ENCODE measurements at regions not wholly inside any gene's neighbourhood (a gene's known extent, or its start where the extent isn't known, plus 50 kb on each side); places are given as distances from the start of the nearest gene placed in this dataset.

DNA sequence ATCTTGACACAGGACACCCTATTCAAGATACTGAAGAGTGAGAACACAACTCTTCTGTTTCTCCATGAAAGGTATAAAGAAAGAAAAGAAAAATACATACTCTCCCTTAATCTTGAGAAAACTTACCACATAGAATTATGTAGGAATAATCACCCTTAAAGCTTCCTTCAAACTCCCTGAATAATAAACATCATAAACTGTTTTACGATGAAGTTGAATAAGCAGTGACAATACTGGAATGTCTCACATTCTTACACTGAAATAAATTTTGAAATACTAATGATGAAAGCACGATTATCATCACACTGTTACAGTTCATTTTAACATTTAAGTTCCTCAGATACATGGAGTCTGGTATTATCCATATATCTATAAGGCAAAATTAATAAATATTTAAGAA, 306.2 kb downstream of the IPMK start:
- Histone ChIP-seq H3K4me3 (ENCODE audit: low read length, poor library complexity, severe bottlenecking) (no peak overlapping the region), H3K9me3 (ENCODE audit: insufficient read depth, low read depth, low read length) (no peaks in the 10 kb centered on the region; the same call in 1 of the 2 replicates), H3K27me3 (ENCODE audit: insufficient read depth, low read length, poor library complexity, severe bottlenecking) (no peaks in the 10 kb centered on the region), H3K4me1 (ENCODE audit: insufficient read depth, low read length, poor library complexity, severe bottlenecking) (no peaks in the 10 kb centered on the region), H3K9ac (ENCODE audit: low read depth, low read length, poor library complexity, severe bottlenecking) (no peak overlapping the region), H3K9me2 (replicated peaks; ENCODE audit: low read depth, low read length) (no peaks in the 10 kb centered on the region), H3F3A (ENCODE audit: low read depth) (no peaks in the 10 kb centered on the region), H3K36me3 (ENCODE audit: insufficient read depth, low read length) (no peaks in the 10 kb centered on the region), H4K20me1 (ENCODE audit: insufficient read depth, low read length, poor library complexity, severe bottlenecking) (no peaks in the 10 kb centered on the region), H2AFZ (ENCODE audit: low read length) (no peak overlapping the region), H3K4me2 (ENCODE audit: low read depth, low read length, poor library complexity, severe bottlenecking) (no peak overlapping the region), H3K79me2 (ENCODE audit: insufficient read depth, low read length) (no peaks in the 10 kb centered on the region)
- TF ChIP-seq CTCF (conservative IDR thresholded peaks at IDR 0.05; ENCODE audit: low read length) (no peak), EZH2phosphoT487 (IDR thresholded peaks at IDR 0.05; ENCODE audit: borderline replicate concordance) (no peak)

- no peaks in the 10 kb centered on the region for H3K4me1 ChIP-seq (ENCODE audit: insufficient read depth, low read length, poor library complexity, severe bottlenecking)
- no peaks in the 10 kb centered on the region for H3K79me2 ChIP-seq (ENCODE audit: insufficient read depth, low read length)
- H3K9ac ChIP-seq (ENCODE audit: low read depth, low read length, poor library complexity, severe bottlenecking): no peak overlapping the region
- H3K9me3 ChIP-seq (ENCODE audit: insufficient read depth, low read depth, low read length): no peaks in the 10 kb centered on the region; the same call in 1 of the 2 replicates
- no peaks in the 10 kb centered on the region for H4K20me1 ChIP-seq (ENCODE audit: insufficient read depth, low read length, poor library complexity, severe bottlenecking)
- no peaks in the 10 kb centered on the region for H3K27me3 ChIP-seq (ENCODE audit: insufficient read depth, low read length, poor library complexity, severe bottlenecking)
- H3K9me2 ChIP-seq (replicated peaks; ENCODE audit: low read depth, low read length): no peaks in the 10 kb centered on the region
- no peak overlapping the region for H3K4me3 ChIP-seq (ENCODE audit: low read length, poor library complexity, severe bottlenecking)
- no peak overlapping the region for H2AFZ ChIP-seq (ENCODE audit: low read length)
- H3K4me2 ChIP-seq (ENCODE audit: low read depth, low read length, poor library complexity, severe bottlenecking): no peak overlapping the region
- TF ChIP-seq CTCF (conservative IDR thresholded peaks at IDR 0.05; ENCODE audit: low read length): no peak
- no peak for TF ChIP-seq EZH2phosphoT487 (IDR thresholded peaks at IDR 0.05; ENCODE audit: borderline replicate concordance)
- no peaks in the 10 kb centered on the region for H3K36me3 ChIP-seq (ENCODE audit: insufficient read depth, low read length)
- H3F3A ChIP-seq (ENCODE audit: low read depth): no peaks in the 10 kb centered on the region
Measured at GRCh38 chr10:57960406-57960805, 307.3 kb downstream of the IPMK start.

- no peaks in the 10 kb centered on the region for H3K27me3 ChIP-seq (ENCODE audit: insufficient read depth, low read length, poor library complexity, severe bottlenecking)
- no peaks in the 10 kb centered on the region for H4K20me1 ChIP-seq (ENCODE audit: insufficient read depth, low read length, poor library complexity, severe bottlenecking)
- no peak overlapping the region for H3K9ac ChIP-seq (ENCODE audit: low read depth, low read length, poor library complexity, severe bottlenecking)
- TF ChIP-seq EZH2phosphoT487 (IDR thresholded peaks at IDR 0.05; ENCODE audit: borderline replicate concordance): no peak
- no peak for TF ChIP-seq CTCF (conservative IDR thresholded peaks at IDR 0.05; ENCODE audit: low read length)
- H3K4me3 ChIP-seq (ENCODE audit: low read length, poor library complexity, severe bottlenecking): no peak overlapping the region
- no peaks in the 10 kb centered on the region for H3K36me3 ChIP-seq (ENCODE audit: insufficient read depth, low read length)
- no peaks in the 10 kb centered on the region for H3K9me2 ChIP-seq (replicated peaks; ENCODE audit: low read depth, low read length)
- no peaks in the 10 kb centered on the region for H3K4me1 ChIP-seq (ENCODE audit: insufficient read depth, low read length, poor library complexity, severe bottlenecking)
- H3K4me2 ChIP-seq (ENCODE audit: low read depth, low read length, poor library complexity, severe bottlenecking): no peak overlapping the region
- H3F3A ChIP-seq (ENCODE audit: low read depth): no peaks in the 10 kb centered on the region
- H2AFZ ChIP-seq (ENCODE audit: low read length): no peak overlapping the region
- no peaks in the 10 kb centered on the region for H3K9me3 ChIP-seq (ENCODE audit: insufficient read depth, low read depth, low read length)
- no peaks in the 10 kb centered on the region for H3K79me2 ChIP-seq (ENCODE audit: insufficient read depth, low read length)
Measured at GRCh38 chr10:57959318-57960006, 308.2 kb downstream of the IPMK start.
